SK-N-MC (cell line): ENCODE measurements at regions not wholly inside any gene's neighbourhood (a gene's known extent, or its start where the extent isn't known, plus 50 kb on each side); places are given as distances from the start of the nearest gene placed in this dataset.

Source experiments
- FOXP2 ChIP-seq: optimal IDR thresholded peaks from 2 replicates; pipeline ENCODE3; 2011; ENCODE audit warnings: mild to moderate bottlenecking, moderate library complexity; ENCODE audit not compliant: insufficient read depth; ENCODE audit errors: extremely low read length, control extremely low read depth
- POLR2AphosphoS5 ChIP-seq: IDR thresholded peaks from 2 replicates; pipeline ENCODE4 v1.6.1; 2012; ENCODE audit warnings: mild to moderate bottlenecking, low read depth, low read length, borderline replicate concordance

- TF ChIP-seq POLR2AphosphoS5 (no peak), FOXP2 (no peak)
Measured at GRCh38 chr13:72201726-72202125, 334.7 kb upstream of the DACH1 start.
